Fibroblast of the conjunctiva (primary cell): ENCODE measurements at regions not wholly inside any gene's neighbourhood (a gene's known extent, or its start where the extent isn't known, plus 50 kb on each side); places are given as distances from the start of the nearest gene placed in this dataset.

Experiments used
- DNase-seq: peaks from one replicate; pipeline ENCODE4 v3.0.0-alpha.2; 2010; ENCODE audit warnings: low read depth

DNA sequence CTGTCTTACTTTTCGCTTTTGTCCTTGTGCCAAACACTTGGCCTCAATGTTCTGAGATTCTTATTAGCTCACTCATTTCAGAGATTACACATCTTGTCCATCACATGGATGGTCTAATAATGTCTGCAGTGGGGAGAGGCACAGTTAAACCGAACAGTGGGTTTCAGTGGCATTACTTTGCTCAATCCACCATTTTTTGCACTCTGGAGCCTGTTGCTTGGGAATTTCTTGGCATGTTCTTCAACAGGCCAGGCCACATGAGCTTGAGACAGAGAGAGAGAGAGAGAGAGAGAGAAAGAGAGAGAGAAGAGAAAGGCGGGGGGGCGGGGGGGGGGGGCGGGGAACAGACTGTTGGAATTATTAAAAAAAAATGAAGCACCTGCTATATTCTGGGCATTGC lies 1327.8 kb upstream of the WWC1 start:
- DNase-seq = no peak

DNA sequence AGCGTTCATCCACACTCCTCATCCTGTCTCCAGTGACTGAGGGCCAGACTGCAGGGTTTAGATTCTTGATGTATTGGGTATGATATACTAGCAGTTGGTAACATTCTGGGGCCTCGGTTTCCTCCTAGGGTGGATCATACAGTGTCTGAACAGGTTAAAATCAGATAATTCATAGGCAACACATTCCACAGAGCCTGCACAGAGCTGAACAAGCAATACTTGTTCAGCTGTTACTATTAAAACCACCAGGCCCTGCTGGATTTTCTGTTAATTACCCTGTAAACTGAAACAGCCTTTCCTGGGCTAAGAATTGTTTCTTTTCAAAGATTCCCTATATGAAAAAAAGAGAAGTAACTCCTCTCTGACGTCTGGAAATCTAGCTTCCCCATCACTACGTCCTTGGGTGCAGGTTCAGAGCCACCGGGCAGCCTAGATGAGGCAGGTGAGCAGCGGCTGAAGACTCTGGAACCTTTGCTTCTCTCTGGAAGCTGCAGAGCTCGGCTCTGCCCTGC lies 1313.5 kb upstream of the WWC1 start:
- DNase-seq = no peak

DNA sequence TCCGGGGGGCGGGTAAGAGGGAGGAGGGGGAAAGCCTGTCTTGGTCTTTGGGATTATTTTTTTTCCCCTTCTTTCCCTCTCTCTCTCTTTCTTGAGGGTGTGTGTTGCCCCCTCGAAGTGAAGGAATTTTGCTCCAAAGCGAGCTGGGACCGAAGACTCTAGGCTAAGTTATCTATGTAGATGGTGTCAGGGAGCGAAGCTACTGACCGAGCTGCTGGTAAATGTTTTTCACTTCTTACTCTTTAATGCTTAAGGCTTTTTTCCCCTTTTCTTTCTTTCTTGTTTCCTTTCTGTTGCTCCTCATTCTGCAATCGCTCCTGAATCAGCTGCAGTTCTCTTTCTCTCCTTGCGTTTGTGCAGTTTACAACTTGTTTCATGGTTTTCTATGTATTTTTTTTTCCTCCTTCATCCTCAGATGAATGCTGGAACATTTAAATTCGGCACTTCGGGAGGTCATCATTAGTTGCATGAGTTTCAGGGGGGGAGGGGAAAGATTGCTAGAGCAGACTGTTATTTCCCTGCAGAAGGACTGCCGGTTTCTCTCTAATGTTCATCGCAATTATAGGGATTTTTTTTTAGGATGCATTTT lies 1312.0 kb upstream of the WWC1 start:
- no peak for DNase-seq

DNA sequence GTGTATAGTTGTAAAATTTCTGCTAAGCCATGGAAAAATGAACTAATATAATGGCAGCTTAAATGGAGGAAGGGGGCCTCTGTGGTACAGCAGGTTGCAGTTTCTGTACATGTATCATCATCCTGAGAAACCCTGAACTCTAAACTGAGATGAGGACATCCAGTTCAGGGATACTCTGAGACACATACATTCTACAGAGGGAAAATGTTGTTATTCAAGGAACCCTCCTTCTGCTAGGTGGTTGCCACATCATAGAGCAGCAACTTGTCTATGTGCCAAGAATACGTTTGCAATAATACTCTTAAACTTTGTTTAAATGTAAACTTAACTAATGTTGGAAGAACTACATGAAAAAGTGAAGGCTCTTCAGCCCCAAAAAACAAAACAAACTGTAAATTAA lies 1310.8 kb upstream of the WWC1 start:
- DNase-seq = no peak

DNA sequence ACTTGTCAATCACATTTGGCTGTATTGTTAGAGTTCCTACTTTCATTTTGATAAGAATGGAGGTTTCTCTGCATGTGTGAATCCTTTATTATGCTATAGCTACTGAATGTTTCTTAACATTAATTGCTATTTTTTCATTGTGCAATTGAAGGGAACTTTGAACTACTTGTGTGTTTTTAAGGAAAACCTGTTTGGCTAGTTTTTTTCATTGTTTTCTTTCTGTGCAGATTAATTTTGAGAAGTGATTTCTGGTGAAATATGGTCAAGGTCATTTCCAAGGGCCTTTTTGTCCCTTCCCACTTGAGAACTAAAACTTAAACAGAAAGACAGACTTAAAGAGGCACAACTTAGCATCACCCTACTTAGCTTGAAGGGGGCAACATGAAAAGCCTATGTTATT lies 1309.2 kb upstream of the WWC1 start:
- no peak for DNase-seq

DNA sequence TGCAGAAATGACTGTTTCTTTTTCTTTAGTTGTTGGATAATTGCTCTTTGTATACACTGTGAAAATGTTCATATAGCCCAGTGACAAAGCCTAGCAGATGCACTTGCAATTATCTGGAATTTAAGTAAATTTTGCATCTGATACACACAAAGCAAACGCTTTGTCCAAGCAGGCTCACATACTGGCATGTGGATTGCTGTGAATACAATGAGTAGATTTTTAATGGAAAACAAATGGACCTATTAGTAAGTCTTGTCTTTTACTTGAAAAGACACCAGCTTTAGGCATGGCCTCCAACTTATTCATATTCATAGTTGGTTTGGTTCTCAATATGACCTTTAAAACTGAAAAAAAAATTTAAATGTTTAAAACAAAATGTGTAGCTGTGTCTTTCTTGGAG lies 1299.8 kb upstream of the WWC1 start:
- DNase-seq = no peak

DNA sequence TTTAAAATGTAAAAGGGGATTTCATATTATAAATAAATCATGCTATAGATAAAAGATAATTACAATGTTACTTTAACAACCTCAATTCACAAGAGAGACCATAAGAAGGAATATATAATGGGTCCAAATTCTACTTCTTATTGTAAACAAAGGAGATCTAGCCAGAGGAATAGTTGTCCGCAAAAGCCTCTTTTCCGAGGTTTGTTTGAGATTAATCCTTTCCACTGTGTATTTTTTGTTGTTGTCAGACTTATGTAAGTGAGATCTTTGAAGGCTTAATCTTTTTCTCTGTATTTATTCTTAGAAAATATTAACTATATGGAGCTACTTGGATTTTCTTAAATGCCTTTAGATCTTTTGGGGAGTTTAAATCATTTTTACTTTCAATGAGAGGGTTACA lies 1299.3 kb upstream of the WWC1 start:
- no peak for DNase-seq

DNA sequence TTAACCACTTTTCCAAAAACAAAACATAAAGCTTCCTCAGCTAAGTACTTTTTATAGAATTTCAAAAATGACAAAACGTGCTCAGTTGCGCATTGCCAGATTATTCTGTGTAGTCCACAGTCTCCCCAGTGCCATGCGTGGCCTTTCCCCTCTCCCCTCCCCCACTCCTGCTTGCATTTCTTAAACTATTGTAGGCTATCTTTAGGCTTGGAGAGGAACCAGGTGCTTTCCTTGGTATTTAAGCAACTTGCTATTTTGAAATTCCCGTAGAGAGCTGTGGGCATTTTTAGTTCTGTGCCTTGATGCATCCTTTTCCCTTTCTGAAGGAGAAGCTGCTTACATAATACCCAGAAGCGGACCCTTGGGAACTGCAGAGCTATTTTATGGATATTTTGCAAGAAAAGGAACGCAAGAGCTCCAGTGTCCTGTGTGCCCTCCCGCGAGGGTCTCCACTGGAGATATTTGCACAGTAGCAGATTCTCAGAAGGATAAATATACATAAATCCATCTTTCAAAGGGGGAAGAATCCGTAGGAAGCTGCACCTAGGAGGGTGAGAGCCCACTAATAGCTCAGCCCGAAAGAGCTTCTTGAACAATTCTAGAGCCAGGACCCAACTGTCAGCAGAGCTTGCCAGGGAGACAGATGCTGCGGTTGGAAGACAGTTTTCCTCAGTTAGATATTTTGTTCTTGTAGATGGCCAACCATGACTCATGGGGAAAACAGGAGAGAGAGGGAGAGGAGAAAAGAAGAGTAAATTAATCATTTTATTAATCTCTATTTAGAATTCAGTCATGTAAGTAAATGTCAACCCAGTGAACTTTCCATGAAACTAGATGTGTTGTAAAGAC lies 1298.3 kb upstream of the WWC1 start:
- DNase-seq = no peak

DNA sequence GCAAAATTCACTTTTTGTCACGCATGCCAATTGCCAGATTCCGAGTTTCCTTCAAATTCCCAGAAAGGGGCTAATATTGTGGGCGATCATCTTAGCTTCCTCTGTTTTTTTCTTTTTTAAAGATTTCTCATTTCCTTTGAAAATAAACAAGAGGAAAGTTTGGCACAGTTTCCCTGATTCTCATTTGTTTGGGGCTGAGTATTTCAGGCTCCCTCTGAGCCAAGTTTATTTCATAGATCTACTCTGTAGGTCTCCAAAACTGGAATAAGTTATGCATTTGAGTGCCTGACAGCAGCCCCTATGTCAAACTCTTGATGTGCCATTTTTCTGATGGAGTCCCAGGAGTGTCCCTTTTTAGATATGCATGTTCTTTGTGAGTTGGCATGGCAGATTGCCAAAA lies 1297.2 kb upstream of the WWC1 start:
- DNase-seq = no peak

DNA sequence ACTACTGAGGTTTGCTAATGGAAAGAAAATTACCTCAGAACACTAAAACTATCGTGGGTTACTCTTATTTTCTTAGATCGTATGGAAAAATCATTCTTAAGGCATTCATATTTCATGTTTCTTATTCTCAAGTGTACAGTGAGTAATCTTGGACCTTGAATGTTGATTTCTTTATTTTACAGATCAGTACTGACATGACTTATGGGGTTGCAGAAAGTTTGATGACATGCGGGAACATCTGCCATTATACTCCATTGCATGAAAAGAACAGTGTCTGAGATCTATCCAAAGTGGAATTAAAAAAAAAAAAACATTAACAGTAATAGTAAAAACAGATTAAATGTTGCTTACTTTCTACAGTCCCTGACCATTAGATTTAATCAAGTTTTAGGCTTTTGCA lies 1290.2 kb upstream of the WWC1 start:
- DNase-seq = no peak

DNA sequence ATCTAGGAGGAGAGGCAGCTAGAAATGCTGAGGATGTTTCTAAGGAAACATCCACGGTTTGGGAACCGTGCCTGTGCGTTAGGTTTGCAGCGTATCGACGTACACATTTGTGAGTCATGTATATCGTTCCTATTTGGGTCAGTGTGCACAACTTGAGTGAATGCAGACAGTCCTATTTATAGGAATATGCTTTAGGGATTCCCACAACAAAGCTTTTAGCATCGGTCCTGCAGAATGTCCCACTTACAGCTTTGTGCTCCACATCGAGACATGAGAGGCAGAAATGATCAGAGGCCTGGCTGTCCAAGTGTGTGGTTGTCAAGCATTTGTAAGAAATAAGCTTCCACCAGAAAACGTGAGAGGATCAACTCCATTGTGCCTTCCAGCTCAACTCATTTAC lies 1282.7 kb upstream of the WWC1 start:
- DNase-seq = no peak

DNA sequence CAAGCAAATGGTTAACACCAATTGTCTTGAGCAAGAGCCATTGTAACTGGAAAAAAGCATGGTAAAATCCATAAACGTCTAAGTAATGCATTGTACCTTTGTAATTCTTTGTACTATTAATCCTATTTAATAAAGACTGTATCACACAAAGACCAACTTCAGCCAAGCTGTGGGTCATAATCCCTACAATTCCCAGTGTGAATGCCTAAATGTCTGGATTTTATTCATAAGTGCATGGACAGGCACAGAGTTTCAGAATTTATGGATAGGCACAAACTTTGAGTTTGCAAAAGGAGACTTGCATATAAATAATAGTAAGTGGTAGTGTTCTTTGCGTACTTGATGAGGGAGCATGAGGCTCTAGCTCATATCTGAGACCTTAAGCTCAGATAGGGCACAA lies 1280.2 kb upstream of the WWC1 start:
- no peak for DNase-seq

DNA sequence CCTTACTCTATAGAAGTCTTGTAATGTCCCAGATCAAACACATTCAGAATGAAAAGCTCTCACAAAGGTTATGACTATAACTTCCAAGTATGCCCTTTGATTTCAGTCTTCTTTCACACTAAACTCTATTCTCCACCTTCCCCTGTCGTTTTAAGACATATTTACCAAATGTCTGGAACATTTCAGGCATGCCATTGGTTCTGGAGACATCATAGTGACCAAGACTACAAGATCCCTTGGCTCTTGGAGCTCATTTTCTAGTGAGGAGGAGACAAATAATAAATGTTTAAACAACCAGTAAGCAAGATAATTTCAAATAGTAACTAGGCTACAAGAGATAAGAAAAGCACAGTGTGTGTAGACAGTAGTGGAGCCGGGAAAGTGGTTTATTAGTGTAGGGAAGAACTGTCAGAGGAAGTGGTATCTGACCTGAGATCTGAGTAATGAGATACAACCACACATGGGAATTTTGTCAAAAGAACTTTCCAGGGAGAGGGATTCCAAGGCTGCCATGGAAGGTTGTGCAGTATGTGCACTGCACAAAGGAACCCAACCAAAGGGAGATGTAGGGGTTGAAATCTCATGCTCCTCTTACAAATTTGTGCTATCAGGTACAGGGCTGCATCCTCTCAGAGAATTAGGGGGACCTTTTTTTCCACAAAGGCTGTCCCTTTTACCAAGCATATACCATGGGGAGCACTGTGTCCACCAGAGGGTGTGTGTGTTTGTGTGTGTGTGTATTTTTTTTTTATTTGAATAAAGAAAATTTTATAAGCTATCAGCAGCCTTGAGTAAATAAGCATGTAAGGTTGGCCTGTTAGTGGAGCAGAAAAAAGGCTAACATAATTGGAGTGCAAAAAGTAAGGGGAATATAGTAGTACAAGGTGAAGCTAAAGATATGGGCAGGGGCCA lies 1279.1 kb upstream of the WWC1 start:
- DNase-seq = no peak

DNA sequence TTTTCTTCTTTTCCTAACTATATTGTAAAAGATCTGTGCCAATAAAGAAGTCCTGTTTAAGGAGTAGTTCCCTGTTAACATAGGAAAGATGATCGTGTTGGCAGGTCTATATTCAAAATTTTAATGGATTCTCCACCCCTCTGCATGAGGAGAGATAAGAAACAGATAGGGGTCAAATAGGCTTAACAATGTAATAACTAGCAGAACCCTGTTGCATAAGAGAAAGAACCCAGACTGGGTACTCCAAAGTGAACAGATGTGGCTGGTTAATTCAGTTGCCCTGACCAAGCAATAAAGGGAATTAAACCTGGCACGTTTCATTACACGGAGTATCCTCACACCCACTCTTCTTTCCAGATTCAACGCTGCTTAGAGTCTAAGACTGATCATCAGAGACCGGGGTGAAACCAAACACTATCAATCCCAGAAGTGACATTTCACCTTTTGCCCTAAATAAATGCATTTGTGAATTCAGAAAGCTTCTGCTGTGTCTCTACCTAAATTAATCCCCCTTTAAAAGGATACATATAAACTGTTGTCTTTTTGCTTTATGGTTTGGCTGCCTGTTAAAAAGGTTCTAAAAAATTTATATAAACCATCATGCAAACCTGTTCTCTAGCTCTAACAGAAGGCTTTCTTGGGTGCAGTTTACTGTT lies 1276.9 kb upstream of the WWC1 start:
- DNase-seq = no peak

DNA sequence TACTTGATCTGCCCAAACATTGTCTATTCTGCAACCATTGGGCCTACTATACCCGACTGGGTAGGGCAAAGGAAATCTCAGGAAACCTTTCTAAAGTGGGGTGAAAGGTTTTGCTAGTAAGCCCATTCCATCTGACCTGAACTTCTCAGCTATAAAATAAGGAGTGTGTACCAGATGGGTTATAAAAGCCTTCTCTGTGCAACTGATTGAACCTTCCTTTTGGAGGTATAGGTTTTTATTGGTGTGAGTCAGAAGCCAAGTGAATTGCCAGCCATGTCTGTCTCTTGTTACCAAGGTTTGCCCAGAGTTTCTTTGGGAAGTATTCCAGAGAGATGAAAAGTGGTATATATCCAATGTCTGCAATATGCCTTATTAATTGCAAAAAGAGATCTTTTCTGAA lies 1271.0 kb upstream of the WWC1 start:
- no peak for DNase-seq

DNA sequence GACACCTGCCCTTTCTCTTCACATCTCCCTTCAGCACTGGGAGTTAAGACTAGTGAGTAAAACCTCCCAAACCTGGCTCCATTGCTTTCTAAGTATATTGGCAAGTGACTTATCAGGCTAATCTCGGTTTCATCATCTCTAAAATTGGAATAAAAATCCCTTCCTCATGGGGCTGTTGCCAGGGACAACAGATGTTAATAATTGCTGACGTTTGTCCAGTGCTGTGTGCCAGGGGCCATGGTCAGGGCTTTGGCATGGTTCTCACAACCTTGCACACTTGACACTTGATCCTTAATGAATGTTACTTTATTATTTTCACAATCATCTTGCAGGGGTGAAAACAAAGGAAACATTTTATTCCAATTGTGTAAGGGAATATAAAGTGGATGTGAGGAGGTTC lies 1262.0 kb upstream of the WWC1 start:
- DNase-seq = no peak

DNA sequence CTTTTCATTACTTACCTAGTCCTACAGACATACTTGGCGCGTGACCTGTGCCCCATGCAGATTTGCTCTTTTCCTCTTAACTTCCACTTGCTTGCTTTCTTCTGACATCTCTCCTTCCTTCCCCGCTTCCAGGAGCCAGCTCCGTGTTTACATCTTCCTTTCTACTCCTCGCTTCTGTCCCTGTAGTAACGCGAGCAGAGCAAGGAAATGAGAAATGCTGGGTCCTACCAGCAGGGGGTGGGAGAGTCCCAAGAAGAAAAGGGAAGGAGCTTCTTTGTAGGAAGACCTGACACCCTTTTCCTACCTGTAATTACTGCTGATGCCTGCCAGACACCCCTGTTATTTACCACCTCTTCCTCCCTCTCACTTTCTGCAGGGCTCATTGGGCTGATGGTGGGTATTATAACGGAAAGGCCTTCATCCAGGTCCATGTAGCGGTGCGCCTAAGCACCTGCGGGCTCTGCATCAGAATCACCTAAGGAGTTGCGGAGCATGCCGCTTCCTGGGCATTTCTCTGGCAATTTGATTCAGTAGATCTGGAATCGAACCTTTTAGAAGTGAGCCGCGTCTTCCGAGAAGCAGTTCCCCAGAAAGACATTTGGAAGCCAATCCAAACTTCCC lies 1260.8 kb upstream of the WWC1 start:
- DNase-seq = no peak

DNA sequence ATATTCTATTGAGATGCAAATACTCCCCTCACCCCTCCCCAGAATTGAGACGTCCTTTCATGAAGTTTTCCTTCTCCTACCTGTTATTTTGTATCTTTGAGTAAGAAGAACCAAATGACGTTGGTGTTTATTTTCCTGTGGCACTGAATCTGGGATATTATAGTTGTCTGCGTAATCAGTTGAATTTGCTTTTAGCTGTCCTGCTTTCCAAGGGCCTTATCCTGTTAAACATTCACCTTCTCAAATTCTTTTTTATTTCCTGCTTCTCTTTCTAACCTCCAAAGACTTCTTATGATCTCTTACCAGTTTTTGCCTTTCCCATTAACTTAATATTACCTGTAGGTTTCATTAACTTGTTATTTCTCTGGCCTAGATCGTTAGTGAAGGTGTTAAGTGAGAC lies 1254.9 kb upstream of the WWC1 start:
- DNase-seq = no peak

DNA sequence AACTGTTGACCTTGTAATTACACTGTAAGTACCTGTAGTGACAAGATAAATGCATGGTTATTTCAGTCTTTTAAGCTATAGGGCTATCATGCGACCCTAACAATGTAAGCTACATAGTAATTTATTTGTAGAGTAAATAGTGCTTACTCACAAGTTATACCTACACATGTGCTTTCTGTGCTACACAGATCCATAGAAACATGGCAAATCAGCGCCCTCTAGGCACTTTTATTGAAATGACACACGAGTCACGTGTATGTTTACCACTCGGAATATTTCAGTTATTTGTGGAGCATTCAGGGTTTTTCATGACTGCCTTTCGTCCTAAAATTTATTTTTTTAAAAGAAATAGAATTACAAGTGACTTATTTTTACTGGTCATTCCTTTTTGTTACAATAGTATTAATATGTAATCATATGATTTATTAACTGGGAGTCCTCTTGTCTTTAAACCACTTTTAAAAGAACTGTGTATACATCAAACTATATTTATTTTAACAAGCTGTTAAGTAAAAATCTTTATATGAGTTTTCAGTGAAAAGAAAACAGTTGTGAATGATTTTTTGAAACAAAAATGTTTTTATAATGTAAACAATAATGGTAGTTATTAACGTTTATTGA lies 1242.3 kb upstream of the WWC1 start:
- peak; percentile 30 for DNase-seq

DNA sequence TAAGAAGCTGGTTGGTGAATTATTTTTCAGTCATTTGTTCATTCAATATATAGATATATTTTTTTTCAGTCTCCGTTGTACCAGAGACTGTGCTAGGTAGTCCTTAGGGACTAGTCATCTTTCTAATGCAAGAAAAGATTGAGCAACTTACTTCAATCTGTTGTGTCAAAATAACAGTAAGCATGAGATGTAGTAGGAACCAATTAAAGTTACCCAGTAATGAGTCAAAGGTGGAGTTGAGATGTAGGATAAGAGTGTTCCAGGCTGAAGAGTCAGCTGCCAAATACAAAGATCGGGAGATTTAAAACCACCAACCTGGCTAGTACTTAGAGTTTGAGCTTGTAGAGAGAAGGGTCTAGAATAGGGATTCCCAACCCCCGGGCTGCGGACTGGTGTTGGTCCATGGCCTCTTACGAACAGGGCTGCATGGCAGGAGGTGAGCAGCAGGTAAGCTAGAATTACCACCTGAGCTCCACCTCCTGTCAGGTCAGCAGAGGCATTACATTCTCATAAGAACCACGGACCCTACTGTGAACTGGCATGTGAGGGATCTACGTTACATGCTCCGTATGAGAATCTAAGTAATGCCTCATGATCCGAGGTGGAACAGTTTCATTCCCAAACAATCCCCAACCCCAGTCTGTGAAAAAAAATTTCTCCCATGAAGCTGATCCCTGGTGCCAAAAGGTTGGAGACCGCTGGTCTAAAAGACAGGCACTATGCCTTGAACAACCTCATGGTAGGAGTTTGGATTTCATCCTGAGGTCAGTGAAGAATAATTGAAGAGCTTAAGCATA lies 1241.5 kb upstream of the WWC1 start:
- no peak for DNase-seq
